Epidermal melanocyte (primary cell): ENCODE measurements at regions not wholly inside any gene's neighbourhood (a gene's known extent, or its start where the extent isn't known, plus 50 kb on each side); places are given as distances from the start of the nearest gene placed in this dataset.

Source experiments
- DNase-seq: peaks from one replicate; pipeline ENCODE4 v3.0.0; 2011; ENCODE audit warnings: low spot score; ENCODE audit not compliant: insufficient read length

DNA sequence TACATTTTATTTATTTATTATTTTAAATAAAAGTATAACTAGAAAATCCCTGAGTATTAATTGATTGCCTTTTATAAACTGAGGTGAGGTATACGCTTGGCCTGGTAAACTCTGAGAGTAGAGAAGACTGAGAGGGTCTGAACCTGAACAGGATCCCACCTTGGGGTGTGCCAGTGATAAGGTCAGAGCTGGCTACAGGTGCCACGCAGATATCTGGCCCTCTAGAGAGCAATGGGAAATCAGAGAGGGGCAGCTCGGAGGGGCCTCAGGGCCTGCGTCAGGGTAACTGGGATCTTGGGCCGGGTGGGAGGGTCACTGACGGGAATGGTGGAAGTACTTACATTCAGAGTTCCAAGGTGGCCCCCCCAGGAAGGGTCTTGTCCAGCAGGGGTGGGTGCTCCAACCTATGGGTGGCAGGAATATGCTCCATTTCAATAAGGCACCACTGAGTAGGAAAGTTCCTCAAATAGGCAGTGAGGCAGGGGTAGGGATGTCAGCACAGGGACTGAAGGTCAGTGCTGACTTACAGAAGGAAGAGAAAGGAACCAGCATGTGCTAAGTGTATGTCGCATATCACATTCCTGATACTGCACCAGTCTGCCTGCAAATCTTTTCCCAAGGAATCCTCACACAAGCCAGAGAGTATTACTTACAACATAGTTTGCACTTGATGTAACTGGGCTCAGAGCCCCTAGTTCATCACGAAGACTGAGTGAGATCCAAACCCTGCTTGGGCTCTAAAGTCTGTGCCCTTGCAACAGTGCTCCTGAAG is 706.0 kb upstream of the RAB6C start:
- no peak for DNase-seq

GRCh38 chr2:129274038-129274415 is 705.4 kb upstream of the RAB6C start:
- no peak for DNase-seq

GRCh38 chr2:129274918-129275317 is 704.5 kb upstream of the RAB6C start:
- no peak for DNase-seq

GRCh38 chr2:129275706-129276105 is 703.8 kb upstream of the RAB6C start:
- no peak for DNase-seq

DNA sequence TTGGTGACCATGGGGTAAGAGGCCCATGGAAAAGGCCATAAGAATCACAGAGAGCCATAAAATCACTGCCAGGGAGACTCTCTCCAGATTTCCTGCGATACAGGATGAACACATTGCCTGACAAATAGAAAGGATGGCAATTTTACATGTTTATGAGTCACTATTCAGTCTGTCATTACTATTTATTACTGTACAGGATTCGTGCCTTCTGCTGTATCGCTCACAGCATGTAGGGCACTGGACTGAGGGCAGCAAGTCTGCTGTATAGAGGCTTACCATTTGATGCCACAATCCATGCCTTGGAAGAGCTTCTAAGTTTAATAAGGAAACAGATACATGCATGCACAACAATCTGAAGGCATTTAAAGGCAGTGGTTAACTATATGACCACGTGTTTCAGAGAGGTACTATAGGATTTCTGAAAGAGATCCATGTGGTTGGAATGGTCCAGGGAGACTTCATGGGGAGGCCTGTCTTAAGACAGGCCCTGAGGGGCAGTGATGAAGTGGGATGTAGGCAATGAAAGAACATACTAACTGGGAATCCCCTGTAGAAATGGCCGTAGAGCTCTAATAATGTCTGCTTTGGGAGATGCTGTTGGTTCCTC is 702.4 kb upstream of the RAB6C start:
- DNase-seq = no peak

DNA sequence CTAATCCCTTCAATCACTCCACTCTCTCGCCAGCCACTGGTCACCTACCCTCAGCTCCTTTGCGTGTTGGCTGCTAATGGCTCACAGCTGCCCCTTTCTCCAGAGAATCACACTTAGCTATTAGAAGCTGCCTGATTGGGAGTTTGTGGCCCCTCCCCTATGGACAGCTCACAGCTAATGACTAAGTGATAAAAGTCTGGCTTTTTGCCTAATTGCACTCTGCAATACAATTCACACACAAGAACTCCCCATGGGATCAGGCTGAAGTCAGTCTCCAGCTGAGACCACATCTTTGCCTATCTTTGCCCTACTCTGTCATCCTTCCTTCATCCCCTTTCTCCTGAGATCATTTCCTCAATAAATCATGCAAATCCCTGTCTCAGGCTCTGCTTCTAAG is 701.9 kb upstream of the RAB6C start:
- DNase-seq = no peak

GRCh38 chr2:129281791-129282530 is 697.5 kb upstream of the RAB6C start:
- DNase-seq = no peak

- DNase-seq = no peak
Observed at GRCh38 chr2:129285012-129285411, 694.5 kb upstream of the RAB6C start.

- DNase-seq = no peak
Observed at GRCh38 chr2:129293326-129293725, 686.1 kb upstream of the RAB6C start.

DNA sequence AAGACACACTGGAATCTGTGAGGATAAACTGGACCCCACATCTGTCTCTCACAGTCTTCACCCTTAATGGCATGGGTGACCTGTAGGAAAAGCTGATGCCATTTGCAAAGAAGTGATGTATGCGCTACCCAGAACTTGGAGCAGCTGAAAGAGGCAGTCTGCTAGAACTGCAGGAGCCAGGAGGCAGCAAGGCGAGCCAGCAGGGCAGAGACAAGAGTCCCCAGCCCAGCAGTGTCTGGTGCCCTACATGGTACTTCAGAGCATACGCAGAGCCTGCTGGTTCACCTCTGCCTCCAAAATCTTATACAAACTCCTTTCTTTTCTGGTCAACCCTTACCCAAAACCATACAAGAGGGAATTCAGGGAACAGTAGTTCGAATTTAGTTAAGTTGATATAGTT is 683.1 kb upstream of the RAB6C start:
- no peak for DNase-seq

- DNase-seq = no peak
Observed at GRCh38 chr2:129296806-129297205, 682.7 kb upstream of the RAB6C start.

DNA sequence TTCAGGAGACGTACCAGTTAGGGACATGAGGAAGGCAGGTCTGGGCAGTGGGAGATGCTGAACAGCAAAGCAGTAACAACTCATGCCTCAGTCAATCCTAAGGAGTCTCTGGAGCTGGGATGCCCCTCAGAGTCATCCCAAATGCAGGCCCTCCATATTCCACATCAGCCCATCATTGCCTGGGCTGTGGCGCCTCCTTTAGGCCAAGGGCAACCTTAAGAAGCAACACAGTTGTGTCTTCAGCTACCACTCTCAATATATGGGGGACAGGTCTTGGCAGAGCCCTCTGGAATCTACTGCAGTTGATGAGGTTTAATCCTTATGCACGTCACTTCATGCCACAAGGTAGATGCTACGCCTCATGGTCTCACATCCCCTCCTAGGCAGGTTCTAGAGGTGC is 682.0 kb upstream of the RAB6C start:
- DNase-seq = no peak

- DNase-seq = no peak
Observed at GRCh38 chr2:129299338-129299737, 680.1 kb upstream of the RAB6C start.

DNA sequence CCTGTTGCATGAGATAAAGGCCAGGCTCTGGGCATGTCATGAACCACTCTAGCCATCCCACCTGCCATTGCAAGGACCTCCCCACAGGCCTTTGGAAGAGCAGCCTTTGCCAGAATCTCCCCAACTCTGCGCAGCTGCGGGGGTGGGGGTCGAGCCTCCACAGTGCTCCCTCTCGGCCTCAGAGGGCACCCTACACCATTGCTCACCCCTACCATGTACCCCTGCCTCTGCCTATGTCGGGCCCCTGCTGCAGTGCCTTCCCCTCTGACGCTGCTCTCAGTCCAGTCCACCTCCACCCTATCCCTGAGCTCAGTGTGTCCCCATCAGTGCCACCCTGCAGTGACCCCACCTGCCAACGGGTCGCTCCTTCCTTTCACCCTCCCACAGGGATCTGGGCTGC is 679.7 kb upstream of the RAB6C start:
- DNase-seq = no peak

DNA sequence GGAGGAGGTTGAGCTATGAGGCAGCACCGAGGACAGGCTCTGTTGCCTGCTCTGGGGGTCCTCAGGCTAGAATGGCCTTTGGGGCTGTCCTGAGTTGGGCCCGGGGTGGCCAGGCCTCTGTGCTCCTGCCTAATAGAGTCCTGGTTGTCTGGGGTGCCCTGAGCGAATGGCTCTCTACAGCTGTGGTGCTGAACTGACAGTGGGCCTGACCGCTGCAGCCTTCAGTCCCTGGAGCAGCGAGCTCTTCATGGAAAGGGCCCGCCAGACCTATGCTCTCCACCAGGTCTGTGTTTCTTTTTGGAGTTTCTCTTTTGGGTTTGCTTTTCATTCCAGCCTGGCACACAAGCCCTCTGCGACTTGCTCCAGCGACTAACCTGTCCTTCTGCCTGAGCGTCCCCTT is 679.0 kb upstream of the RAB6C start:
- no peak for DNase-seq

DNA sequence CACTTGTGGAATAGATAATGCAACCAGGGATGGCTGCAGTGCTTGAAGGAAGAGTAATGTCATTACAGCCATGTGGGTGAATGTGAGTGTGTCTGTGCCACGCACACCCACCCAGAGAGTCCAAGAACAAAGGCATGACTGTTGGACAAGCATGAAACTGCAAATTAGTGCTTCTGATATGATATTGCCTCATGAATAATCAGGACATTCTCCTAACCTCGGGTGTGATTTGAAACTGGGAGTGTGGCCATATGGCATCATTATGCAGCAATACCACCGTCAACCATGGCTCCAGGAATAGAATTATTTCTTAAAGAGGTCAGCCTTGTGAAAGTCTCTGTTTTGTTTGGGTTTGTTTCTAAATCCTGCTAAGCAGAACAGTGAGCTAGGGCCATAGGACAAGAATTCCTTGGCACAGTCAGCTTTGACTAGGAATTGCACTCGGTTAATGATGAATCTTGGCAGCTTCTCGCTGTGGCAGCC is 678.0 kb upstream of the RAB6C start:
- DNase-seq = no peak

- DNase-seq = no peak
Observed at GRCh38 chr2:129302106-129302505, 677.4 kb upstream of the RAB6C start.

DNA sequence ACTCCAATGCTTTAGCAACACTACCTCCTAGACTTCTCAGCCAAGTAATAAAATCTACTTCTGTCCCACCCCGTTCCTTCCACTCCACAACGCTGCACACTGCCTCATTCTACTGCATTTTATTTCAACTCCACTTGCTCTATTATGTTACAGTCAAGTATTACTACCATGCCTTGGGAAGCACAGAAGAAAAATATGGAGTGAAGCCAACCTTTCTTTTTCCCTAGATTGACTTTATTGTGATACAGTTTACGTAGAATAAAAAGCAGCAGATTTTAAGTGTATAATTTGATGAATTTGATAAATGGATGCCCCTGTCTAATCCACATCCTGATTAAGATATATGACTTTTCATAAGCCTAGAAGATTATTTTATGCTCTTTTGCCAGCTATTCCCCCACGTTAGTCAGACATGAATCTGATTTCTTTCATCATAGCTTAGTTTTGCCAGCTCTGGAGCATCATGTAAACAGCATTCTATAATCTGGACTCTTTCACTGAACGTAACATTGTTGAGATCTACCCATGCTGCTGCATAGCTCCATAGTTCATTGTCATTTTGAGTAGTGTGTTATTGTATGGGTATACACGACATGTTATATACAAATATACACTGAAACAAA is 676.8 kb upstream of the RAB6C start:
- no peak for DNase-seq

GRCh38 chr2:129314120-129314519 is 665.3 kb upstream of the RAB6C start:
- DNase-seq = no peak

DNA sequence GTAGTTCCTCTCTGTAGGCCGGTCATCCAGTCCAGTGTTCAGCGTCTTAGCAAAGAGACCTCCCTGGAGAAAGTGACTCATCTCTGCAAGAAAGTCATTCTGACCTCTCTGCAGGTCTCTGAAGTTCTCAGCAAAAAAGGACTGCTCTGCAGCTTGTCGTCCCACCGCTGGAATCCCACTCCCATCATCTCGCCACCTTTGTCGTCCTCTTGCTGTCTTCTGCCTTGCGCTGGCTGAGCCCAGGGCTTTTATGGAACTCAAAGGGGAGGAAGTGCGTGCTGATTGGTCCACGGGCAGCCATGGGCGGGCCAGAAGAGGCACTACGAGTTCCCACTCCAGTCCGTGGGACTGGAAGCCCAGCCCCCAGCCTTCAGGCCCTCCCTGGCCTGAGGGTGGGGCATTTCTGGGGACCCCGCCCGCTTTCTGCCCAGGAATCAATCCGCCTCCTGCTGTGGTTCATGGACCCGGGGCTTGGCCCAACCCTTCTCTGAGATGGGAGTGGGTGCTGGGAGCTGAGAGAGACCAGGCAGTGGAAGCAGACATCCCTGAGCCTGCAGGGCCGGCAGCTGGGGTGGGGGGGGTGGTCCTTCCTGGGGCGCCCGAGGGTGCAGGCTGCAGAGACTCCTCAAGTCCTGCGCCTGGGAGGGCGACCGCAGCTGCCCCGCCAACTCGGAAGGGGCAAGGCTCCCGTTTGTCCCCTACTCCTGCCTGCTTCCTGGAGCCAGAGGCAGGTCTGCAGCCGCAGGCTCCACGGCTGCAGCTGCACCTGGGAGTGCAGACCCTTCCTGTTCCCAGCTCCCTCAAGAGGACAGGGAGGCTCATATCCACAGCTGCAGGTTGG is 660.7 kb upstream of the RAB6C start:
- DNase-seq = no peak

GRCh38 chr2:129319422-129319717 is 660.1 kb upstream of the RAB6C start:
- DNase-seq = no peak
